GM12878 (cell line): ENCODE measurements at regions not wholly inside any gene's neighbourhood (a gene's known extent, or its start where the extent isn't known, plus 50 kb on each side); places are given as distances from the start of the nearest gene placed in this dataset.

Experiments used
- ATAC-seq: fragments of 200-7000 bp; cut with Tn5 transposase; 3 replicates; pipeline ENCODE4 v1.9.1; 2020; ENCODE audit warnings: mild to moderate bottlenecking, moderate library complexity
- BruUV-seq: library from RNA; stranded (reverse); fragments of 400-500 nt; replicated peaks from 2 replicates; lab custom pipeline; 2021; lab: Mats Ljungman, UMichigan
- CTCF ChIA-PET: fragments of 300-600 bp; sonication (Branson Sonifier 250); formaldehyde crosslinking; extraction: SDS; loops from one replicate; lab custom pipeline; 2021; ENCODE audit warnings: inconsistent platforms; lab: Yijun Ruan, JAX
- POLR2A ChIA-PET: fragments of 350-600 bp; formaldehyde crosslinking; extraction: SDS; loops from one replicate; lab custom pipeline; 2021; ENCODE audit warnings: inconsistent platforms; lab: Charles Lee
- RAD21 ChIA-PET: fragments of 300-600 bp; sonication (Branson Sonifier 250); formaldehyde crosslinking; loops from one replicate; lab custom pipeline; 2023; ENCODE audit warnings: antibody characterized with exemption; ENCODE audit not compliant: unreplicated experiment; lab: Charles Lee
- SMC1A ChIA-PET: fragments of 300-600 bp; sonication (Branson Sonifier 250); formaldehyde crosslinking; loops from one replicate; lab custom pipeline; 2023; ENCODE audit not compliant: unreplicated experiment, uncharacterized antibody; lab: Charles Lee
- DNase-seq: peaks from one replicate; pipeline ENCODE4 v3.0.0-alpha.2; 2011; ENCODE audit warnings: low read depth, low spot score
- FAIRE-seq: peaks from 3 replicates; lab custom pipeline; 2011; peaks lifted over from hg19 to GRCh38; lab: Jason Lieb, UNC
- H2AFZ ChIP-seq: 2 replicates; pipeline ENCODE4 v1.6.0; 2011; ENCODE audit warnings: low read depth, low read length, control low read depth; ENCODE audit not compliant: control insufficient read depth
- H3K27ac ChIP-seq: 2 replicates; pipeline ENCODE4 v1.5.1; 2011; ENCODE audit warnings: control low read depth; ENCODE audit not compliant: control insufficient read depth, insufficient read depth
- H3K27me3 ChIP-seq, 2 experiments: replicated peaks in 1 of 2; 2 replicates each; pipeline versions ENCODE4 v1.6.0 to v1.6.1; 2011; ENCODE audit warnings: low read length in 1 of 2; ENCODE audit not compliant: control insufficient read depth in 2 of 2, insufficient read depth in 2 of 2
- H3K36me3 ChIP-seq, 2 experiments: 2 replicates each; pipeline ENCODE4 v1.5.1; 2011; ENCODE audit warnings: low read length in 1 of 2; ENCODE audit not compliant: control insufficient read depth in 2 of 2, insufficient read depth in 2 of 2
- H3K4me1 ChIP-seq: 2 replicates; pipeline ENCODE4 v1.6.1; 2011; ENCODE audit warnings: mild to moderate bottlenecking, low read length, moderate library complexity, mixed read lengths; ENCODE audit not compliant: control insufficient read depth, insufficient read depth
- H3K4me2 ChIP-seq: 2 replicates; pipeline ENCODE4 v1.6.0; 2011; ENCODE audit warnings: control low read depth; ENCODE audit not compliant: control insufficient read depth, insufficient read depth
- H3K4me3 ChIP-seq: fragments of 200-600 bp; sonication (generic); 2 replicates; pipeline ENCODE4 v1.5.1; 2016
- H3K79me2 ChIP-seq: 2 replicates; pipeline ENCODE4 v1.6.0; 2011; ENCODE audit warnings: low read length; ENCODE audit not compliant: control insufficient read depth, insufficient read depth
- H3K9ac ChIP-seq: 2 replicates; pipeline ENCODE4 v1.8.0; 2011; ENCODE audit warnings: low read length, control low read depth, mixed read lengths; ENCODE audit not compliant: control insufficient read depth, insufficient read depth
- H3K9me3 ChIP-seq: replicated peaks from 3 replicates; pipeline ENCODE4 v1.5.1; 2011; ENCODE audit warnings: mild to moderate bottlenecking, low read length; ENCODE audit not compliant: control insufficient read depth, insufficient read depth
- H4K20me1 ChIP-seq: 2 replicates; pipeline ENCODE4 v1.6.0; 2011; ENCODE audit not compliant: control insufficient read depth, insufficient read depth
- BHLHE40 ChIP-seq, 2 experiments: fragments of 450-650 bp in 1 of 2; IDR thresholded peaks; 2 replicates each; pipeline ENCODE4 v1.6.1; 2011 to 2017; ENCODE audit warnings: low read depth in 2 of 2, borderline replicate concordance in 1 of 2, improper control_type of control experiment in 1 of 2, low read length in 1 of 2, mild to moderate bottlenecking in 1 of 2
- PAX5 ChIP-seq: IDR thresholded peaks from 2 replicates; pipeline ENCODE4 v1.6.1; 2011; ENCODE audit warnings: low read depth, low read length, borderline replicate concordance
- SPI1 ChIP-seq: IDR thresholded peaks from 2 replicates; pipeline ENCODE4 v1.6.1; 2011; ENCODE audit warnings: low read depth, mild to moderate bottlenecking, low read length, moderate library complexity, borderline replicate concordance; ENCODE audit not compliant: insufficient read depth
- SRF ChIP-seq, 2 experiments: IDR thresholded peaks; 2 replicates each; pipeline ENCODE4 v1.6.1; 2011; ENCODE audit warnings: low read depth in 2 of 2, low read length in 2 of 2, mild to moderate bottlenecking in 1 of 2, moderate library complexity in 1 of 2
- WGBS: methylation state at CpG from one replicate; pipeline ENCODE4 v1.1.6; 2016; ENCODE audit warnings: low lambda C conversion rate; ENCODE audit not compliant: insufficient replicate concordance, insufficient coverage; ENCODE audit errors: missing lambda C conversion rate; 5-methylcytosine and 5-hydroxymethylcytosine counted together
- in situ Hi-C: fragments of 300-500 bp; cut with MboI; formaldehyde crosslinking; loops from 9 replicates; pipeline ENCODE4 v1.14.3; 2018; ENCODE audit warnings: mixed read lengths
- intact Hi-C: fragments of 100-400 bp; cut with micrococcal nuclease; formaldehyde crosslinking; loops from one replicate; pipeline ENCODE4 v1.14.2; 2022; ENCODE audit not compliant: unreplicated experiment
- TF ChIP-seq, protein P1 (sequence below): IDR thresholded peaks from 2 replicates; pipeline ENCODE4 v1.6.1; 2011; ENCODE audit warnings: mild to moderate bottlenecking, low read depth, low read length, moderate library complexity; ENCODE audit not compliant: insufficient replicate concordance
- TF ChIP-seq, protein P2 (sequence below): IDR thresholded peaks from 2 replicates; pipeline ENCODE4 v1.6.1; 2012; ENCODE audit warnings: low read depth, low read length, improper control_type of control experiment

GRCh38 chr17:71550675-71551074 is 570.1 kb upstream of the SOX9 start (continued):
- TF ChIP-seq SRF (IDR thresholded peaks at IDR 0.05; ENCODE audit: low read depth in 2 of 2, low read length in 2 of 2), result no peak
- TF ChIP-seq PAX5, result no peak
- TF ChIP-seq, protein P1, sequence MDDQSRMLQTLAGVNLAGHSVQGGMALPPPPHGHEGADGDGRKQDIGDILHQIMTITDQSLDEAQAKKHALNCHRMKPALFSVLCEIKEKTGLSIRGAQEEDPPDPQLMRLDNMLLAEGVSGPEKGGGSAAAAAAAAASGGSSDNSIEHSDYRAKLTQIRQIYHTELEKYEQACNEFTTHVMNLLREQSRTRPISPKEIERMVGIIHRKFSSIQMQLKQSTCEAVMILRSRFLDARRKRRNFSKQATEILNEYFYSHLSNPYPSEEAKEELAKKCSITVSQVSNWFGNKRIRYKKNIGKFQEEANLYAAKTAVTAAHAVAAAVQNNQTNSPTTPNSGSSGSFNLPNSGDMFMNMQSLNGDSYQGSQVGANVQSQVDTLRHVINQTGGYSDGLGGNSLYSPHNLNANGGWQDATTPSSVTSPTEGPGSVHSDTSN, result no peak

GRCh38 chr17:71553381-71553780 is 567.4 kb upstream of the SOX9 start:
- RAD21 ChIA-PET, result no interaction called here
- ATAC-seq (no peak), FAIRE-seq (no peak), DNase-seq (no peak)
- Histone ChIP-seq H3K4me1 (no peaks in the 10 kb centered on the region), H3K9ac (no peak overlapping the region), H3K9me3 (no peaks in the 10 kb centered on the region), H3K79me2 (no peaks in the 10 kb centered on the region), H4K20me1 (no peaks in the 10 kb centered on the region), H3K27me3 (no peaks in the 10 kb centered on the region), H3K4me2 (no peak overlapping the region), H3K36me3 (no peaks in the 10 kb centered on the region), H3K27ac (no peak overlapping the region), H2AFZ (no peak overlapping the region), H3K4me3 (no peak overlapping the region)
- no TSS peak for BruUV-seq
- CTCF ChIA-PET, result no interaction called here
- SMC1A ChIA-PET, result no interaction called here
- TF ChIP-seq, protein P2, sequence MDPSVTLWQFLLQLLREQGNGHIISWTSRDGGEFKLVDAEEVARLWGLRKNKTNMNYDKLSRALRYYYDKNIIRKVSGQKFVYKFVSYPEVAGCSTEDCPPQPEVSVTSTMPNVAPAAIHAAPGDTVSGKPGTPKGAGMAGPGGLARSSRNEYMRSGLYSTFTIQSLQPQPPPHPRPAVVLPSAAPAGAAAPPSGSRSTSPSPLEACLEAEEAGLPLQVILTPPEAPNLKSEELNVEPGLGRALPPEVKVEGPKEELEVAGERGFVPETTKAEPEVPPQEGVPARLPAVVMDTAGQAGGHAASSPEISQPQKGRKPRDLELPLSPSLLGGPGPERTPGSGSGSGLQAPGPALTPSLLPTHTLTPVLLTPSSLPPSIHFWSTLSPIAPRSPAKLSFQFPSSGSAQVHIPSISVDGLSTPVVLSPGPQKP, result no peak
- peak in 1 of 2 experiments; percentile 31; a peak in 1 of 4 replicates for TF ChIP-seq BHLHE40 (IDR thresholded peaks at IDR 0.05; ENCODE audit: borderline replicate concordance in 1 of 2, low read depth in 2 of 2, low read length in 1 of 2)
- TF ChIP-seq SPI1, result peak; percentile 43; the same call in 1 of the 2 replicates
- POLR2A ChIA-PET, result no interaction called here
- 8% methylated on average over 5 of the region's 5 CpGs for WGBS
- intact Hi-C loops (loop anchor here (10.0 kb wide), 1 partner anchor 59 kb away; no protein-coding TSS in a partner anchor), in situ Hi-C loops (no loop called here)
